Stomach (tissue), 8 donors: ENCODE measurements at regions not wholly inside any gene's neighbourhood (a gene's known extent, or its start where the extent isn't known, plus 50 kb on each side); places are given as distances from the start of the nearest gene placed in this dataset.
A peak's percentile ranks its signal among the peaks of the same experiment; 100 is the strongest.

ENCODE experiments used
- DNase-seq, 2 donors: peaks; one replicate each; pipeline versions ENCODE4 v3.0.0 to v3.0.0-alpha.2; 2013 to 2019
- H3K27ac ChIP-seq, 5 donors: fragments of 200-600 bp in 4 of 5; sonication (generic) in 4 of 5; one replicate each; pipeline ENCODE4 v1.5.1; 2013 to 2019; ENCODE audit warnings: mild to moderate bottlenecking in 1 of 5, moderate library complexity in 1 of 5
- H3K27me3 ChIP-seq, 3 donors: fragments of 200-600 bp; sonication (generic); one replicate each; pipeline ENCODE4 v1.5.1; 2017 to 2019; ENCODE audit warnings: mixed run types in 1 of 3
- H3K36me3 ChIP-seq, 4 donors: fragments of 200-600 bp; sonication (generic); 1 replicate in 3 of 4; 2 replicates in 1 of 4; pipeline ENCODE4 v1.5.1; 2016 to 2019
- H3K4me1 ChIP-seq, 4 donors: fragments of 200-600 bp; sonication (generic); one replicate each; pipeline ENCODE4 v1.5.1; 2016 to 2019
- H3K4me3 ChIP-seq, 4 donors: fragments of 200-600 bp; sonication (generic) in 3 of 4; one replicate each; pipeline ENCODE4 v1.5.1; 2016 to 2019; ENCODE audit warnings: mild to moderate bottlenecking in 1 of 4
- H3K9me3 ChIP-seq, 4 donors: fragments of 200-600 bp; sonication (generic); one replicate each; pipeline ENCODE4 v1.5.1; 2016 to 2019
- CTCF ChIP-seq, 7 experiments: fragments of 450-650 bp in 4 of 7; fragments of 200-600 bp in 3 of 7; sonication (generic) in 3 of 7; IDR thresholded peaks; one replicate each; pipeline ENCODE4 v1.5.1; 2016 to 2019; ENCODE audit warnings: antibody characterized with exemption in 7 of 7, control low read depth in 2 of 7, mild to moderate bottlenecking in 1 of 7
- EP300 ChIP-seq: sonication (generic); formaldehyde crosslinking; IDR thresholded peaks from one replicate; pipeline ENCODE4 v1.6.1; 2017; ENCODE audit warnings: antibody characterized with exemption
- POLR2A ChIP-seq, 4 donors: fragments of 450-650 bp; IDR thresholded peaks; one replicate each; pipeline ENCODE4 v1.6.1; 2016; ENCODE audit warnings: antibody characterized with exemption in 4 of 4, control low read depth in 2 of 4, mild to moderate bottlenecking in 1 of 4, moderate library complexity in 1 of 4
- POLR2AphosphoS5 ChIP-seq, 3 donors: sonication (generic); formaldehyde crosslinking; IDR thresholded peaks; one replicate each; pipeline ENCODE4 v1.6.1; 2016; ENCODE audit warnings: antibody characterized with exemption in 3 of 3
- WGBS, 5 donors: extraction: QIAGEN DNeasy Blood & Tissue Kit in 3 of 5; methylation state at CpG; one replicate each; pipeline versions ENCODE4 v1.1.5 to v1.1.7; 2013 to 2018; 5-methylcytosine and 5-hydroxymethylcytosine counted together
- intact Hi-C: fragments of 100-400 bp; cut with DNase I; formaldehyde crosslinking; loops from one replicate; pipeline ENCODE4 v1.15.1; 2023; ENCODE audit warnings: low total_unique reads
- donor health status: healthy with polysubstance abuse.
- donor health status: Bipolar disorder and iron deficiency.
- donor health status: healthy.

- Histone ChIP-seq H3K27ac (no peak overlapping the region), H3K27me3 (no peaks in the 10 kb centered on the region), H3K36me3 (no peaks in the 10 kb centered on the region), H3K9me3 (no peaks in the 10 kb centered on the region), H3K4me3 (no peak overlapping the region), H3K4me1 (peaks cover 5 to 24% (median 21%) of the 10 kb centered on the region in 4 donors)
- 87 to 93% (median 90%) methylated on average over 2 of the region's 2 CpGs for WGBS, 5 donors
- no peak for TF ChIP-seq CTCF (IDR thresholded peaks at IDR 0.05)
- intact Hi-C loops = no loop called here
- no peak for DNase-seq
Measured at GRCh38 chr2:117723483-117723882, 91.0 kb upstream of the DDX18 start.

GRCh38 chr2:117723888-117724434 is 90.5 kb upstream of the DDX18 start:
- TF ChIP-seq EP300 (no peak), POLR2AphosphoS5 (IDR thresholded peaks at IDR 0.05) (no peak), CTCF (IDR thresholded peaks at IDR 0.05) (no peak), POLR2A (IDR thresholded peaks at IDR 0.05) (no peak)
- 73 to 84% (median 83%) methylated on average over 9 of the region's 9 CpGs for WGBS, 5 donors
- H3K27me3 ChIP-seq = no peaks in the 10 kb centered on the region
- H3K4me3 ChIP-seq = no peak overlapping the region
- no peak for DNase-seq
- H3K9me3 ChIP-seq = no peaks in the 10 kb centered on the region
- no peaks in the 10 kb centered on the region for H3K36me3 ChIP-seq
- intact Hi-C loops = no loop called here
- H3K27ac ChIP-seq = no peak overlapping the region
- H3K4me1 ChIP-seq = peaks cover 5 to 26% (median 21%) of the 10 kb centered on the region in 4 donors

- Histone ChIP-seq H3K4me1 (peaks cover 5 to 29% (median 21%) of the 10 kb centered on the region in 4 donors), H3K4me3 (no peak overlapping the region), H3K36me3 (no peaks in the 10 kb centered on the region), H3K27me3 (no peaks in the 10 kb centered on the region), H3K27ac (peak overlapping the region; percentile 55 to 82 (median 57)), H3K9me3 (peaks cover 0 to 7% (median 0%) of the 10 kb centered on the region in 4 donors)
- no peak for TF ChIP-seq POLR2A (IDR thresholded peaks at IDR 0.05)
- no peak for TF ChIP-seq EP300
- WGBS, 5 donors = 25 to 50% (median 32%) methylated on average over 5 of the region's 5 CpGs
- intact Hi-C loops = no loop called here
- DNase-seq = peak in 1 of 2 donors; percentile 17
Measured at GRCh38 chr2:117726747-117727146, 87.7 kb upstream of the DDX18 start.

- intact Hi-C loops = no loop called here
- H3K27ac ChIP-seq = no peak overlapping the region
Measured at GRCh38 chr2:117737846-117738245, 76.6 kb upstream of the DDX18 start.

More at GRCh38 chr2:117737846-117738245, 76.6 kb upstream of the DDX18 start:
- DNase-seq = no peak
- no peak overlapping the region for H3K4me3 ChIP-seq
- no peaks in the 10 kb centered on the region for H3K4me1 ChIP-seq
- H3K36me3 ChIP-seq = no peaks in the 10 kb centered on the region
- peaks cover 0 to 3% (median under 1%) of the 10 kb centered on the region in 4 donors for H3K9me3 ChIP-seq
- no peak for TF ChIP-seq EP300
- TF ChIP-seq POLR2A (IDR thresholded peaks at IDR 0.05) = no peak
- TF ChIP-seq CTCF (IDR thresholded peaks at IDR 0.05) = no peak
- TF ChIP-seq POLR2AphosphoS5 (IDR thresholded peaks at IDR 0.05) = no peak
- H3K27me3 ChIP-seq = no peaks in the 10 kb centered on the region
